ENCODE measurements at regions not wholly inside any gene's neighbourhood (a gene's known extent, or its start where the extent isn't known, plus 50 kb on each side); places are given as distances from the start of the nearest gene placed in this dataset.

GRCh38 chr3:104635872-104636580 lies 730.7 kb upstream of the ALCAM start:
- TF ChIP-seq CTCF (IDR thresholded peaks at IDR 0.05): no peak
- no peak for TF ChIP-seq POLR2A (IDR thresholded peaks at IDR 0.05)
